ENCODE measurements at regions not wholly inside any gene's neighbourhood (a gene's known extent, or its start where the extent isn't known, plus 50 kb on each side); places are given as distances from the start of the nearest gene placed in this dataset.

DNA sequence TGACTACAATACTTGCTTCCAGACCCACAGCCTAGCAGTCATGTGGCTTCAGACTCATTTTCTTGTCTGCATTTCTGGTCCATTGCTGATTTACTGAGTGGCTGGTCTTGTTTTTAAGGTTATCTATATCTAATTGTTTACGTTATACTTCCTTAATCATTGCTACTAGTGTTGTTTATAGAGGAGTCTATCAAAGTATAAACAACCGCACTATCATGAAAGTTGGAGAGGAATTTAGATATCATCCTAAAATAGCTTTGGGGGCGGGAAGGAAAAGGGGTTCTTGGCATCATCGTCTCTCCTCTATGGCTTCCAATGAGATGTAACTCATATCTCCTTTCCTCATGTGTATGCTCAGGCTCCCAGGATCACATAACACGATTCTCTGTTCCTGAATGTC lies 372.1 kb upstream of the PBX1 start (continued):
- TF ChIP-seq GATAD2B (conservative IDR thresholded peaks at IDR 0.05; ENCODE audit: low read depth) (no peak), MAX (IDR thresholded peaks at IDR 0.05; ENCODE audit: low read depth, low read length) (no peak), MTA2 (IDR thresholded peaks at IDR 0.05; ENCODE audit: low read depth) (no peak), ZNF217 (IDR thresholded peaks at IDR 0.05) (no peak), TCF3 (IDR thresholded peaks at IDR 0.05; ENCODE audit: borderline replicate concordance, insufficient read depth, low read depth, low read length) (no peak), RBBP5 (conservative IDR thresholded peaks at IDR 0.05) (no peak), HDAC2 (IDR thresholded peaks at IDR 0.05) (no peak), SMARCA5 (IDR thresholded peaks at IDR 0.05) (no peak), RAD21 (IDR thresholded peaks at IDR 0.05; ENCODE audit: insufficient read depth, low read depth, low read length) (no peak)
- TF ChIP-seq, protein P1, sequence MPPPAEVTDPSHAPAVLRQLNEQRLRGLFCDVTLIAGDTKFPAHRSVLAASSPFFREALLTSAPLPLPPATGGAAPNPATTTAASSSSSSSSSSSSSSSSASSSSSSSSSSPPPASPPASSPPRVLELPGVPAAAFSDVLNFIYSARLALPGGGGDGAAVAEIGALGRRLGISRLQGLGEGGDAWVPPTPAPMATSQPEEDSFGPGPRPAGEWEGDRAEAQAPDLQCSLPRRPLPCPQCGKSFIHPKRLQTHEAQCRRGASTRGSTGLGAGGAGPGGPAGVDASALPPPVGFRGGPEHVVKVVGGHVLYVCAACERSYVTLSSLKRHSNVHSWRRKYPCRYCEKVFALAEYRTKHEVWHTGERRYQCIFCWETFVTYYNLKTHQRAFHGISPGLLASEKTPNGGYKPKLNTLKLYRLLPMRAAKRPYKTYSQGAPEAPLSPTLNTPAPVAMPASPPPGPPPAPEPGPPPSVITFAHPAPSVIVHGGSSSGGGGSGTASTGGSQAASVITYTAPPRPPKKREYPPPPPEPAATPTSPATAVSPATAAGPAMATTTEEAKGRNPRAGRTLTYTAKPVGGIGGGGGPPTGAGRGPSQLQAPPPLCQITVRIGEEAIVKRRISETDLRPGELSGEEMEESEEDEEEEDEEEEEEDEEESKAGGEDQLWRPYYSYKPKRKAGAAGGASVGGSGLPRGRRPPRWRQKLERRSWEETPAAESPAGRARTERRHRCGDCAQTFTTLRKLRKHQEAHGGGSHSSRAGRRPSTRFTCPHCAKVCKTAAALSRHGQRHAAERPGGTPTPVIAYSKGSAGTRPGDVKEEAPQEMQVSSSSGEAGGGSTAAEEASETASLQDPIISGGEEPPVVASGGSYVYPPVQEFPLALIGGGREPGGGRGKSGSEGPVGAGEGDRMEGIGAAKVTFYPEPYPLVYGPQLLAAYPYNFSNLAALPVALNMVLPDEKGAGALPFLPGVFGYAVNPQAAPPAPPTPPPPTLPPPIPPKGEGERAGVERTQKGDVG (CRISPR knock-in tag; IDR thresholded peaks at IDR 0.05), result no peak
- TF ChIP-seq, protein P2, sequence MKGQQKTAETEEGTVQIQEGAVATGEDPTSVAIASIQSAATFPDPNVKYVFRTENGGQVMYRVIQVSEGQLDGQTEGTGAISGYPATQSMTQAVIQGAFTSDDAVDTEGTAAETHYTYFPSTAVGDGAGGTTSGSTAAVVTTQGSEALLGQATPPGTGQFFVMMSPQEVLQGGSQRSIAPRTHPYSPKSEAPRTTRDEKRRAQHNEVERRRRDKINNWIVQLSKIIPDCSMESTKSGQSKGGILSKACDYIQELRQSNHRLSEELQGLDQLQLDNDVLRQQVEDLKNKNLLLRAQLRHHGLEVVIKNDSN (IDR thresholded peaks at IDR 0.05; ENCODE audit: borderline replicate concordance, extremely low read length, insufficient read depth, low read depth, low read length), result no peak
